Sigmoid colon (tissue), 4 donors: ENCODE measurements at regions not wholly inside any gene's neighbourhood (a gene's known extent, or its start where the extent isn't known, plus 50 kb on each side); places are given as distances from the start of the nearest gene placed in this dataset.

Source experiments
- CTCF ChIP-seq, 4 experiments: fragments of 450-650 bp in 3 of 4; fragments of 200-600 bp in 1 of 4; IDR thresholded peaks; one replicate each; pipeline ENCODE4 v1.5.1; 2016 to 2019; ENCODE audit warnings: antibody characterized with exemption in 4 of 4, mild to moderate bottlenecking in 3 of 4, moderate library complexity in 2 of 4
- EP300 ChIP-seq, 4 donors: sonication (generic); formaldehyde crosslinking; IDR thresholded peaks; one replicate each; pipeline ENCODE4 v1.6.1; 2017; ENCODE audit warnings: antibody characterized with exemption in 4 of 4
- POLR2A ChIP-seq, 2 donors: fragments of 450-650 bp; IDR thresholded peaks; one replicate each; pipeline ENCODE4 v1.6.1; 2016; ENCODE audit warnings: antibody characterized with exemption in 2 of 2, mild to moderate bottlenecking in 2 of 2, moderate library complexity in 2 of 2

GRCh38 chr3:87800516-87800915 is 258.3 kb downstream of the CGGBP1 start:
- TF ChIP-seq POLR2A (IDR thresholded peaks at IDR 0.05) = no peak
- TF ChIP-seq CTCF (IDR thresholded peaks at IDR 0.05) = no peak
- TF ChIP-seq EP300 (IDR thresholded peaks at IDR 0.05) = no peak
